ENCODE measurements at regions not wholly inside any gene's neighbourhood (a gene's known extent, or its start where the extent isn't known, plus 50 kb on each side); places are given as distances from the start of the nearest gene placed in this dataset.

GRCh38 chr13:90680826-90681225 is 666.7 kb upstream of the MIR17HG start:
- Histone ChIP-seq H3K9me3 (ENCODE audit: control insufficient read depth in 2 of 2, insufficient read depth in 1 of 2, low read length in 1 of 2) (no peaks in the 10 kb centered on the region), H3K4me3 (ENCODE audit: low read length in 2 of 2) (no peak overlapping the region), H3K4me1 (ENCODE audit: control insufficient read depth in 2 of 2, insufficient read depth in 2 of 2, low read length in 2 of 2) (no peaks in the 10 kb centered on the region), H3K36me3 (ENCODE audit: control insufficient read depth in 2 of 2, insufficient read depth in 2 of 2, low read length in 1 of 2) (no peaks in the 10 kb centered on the region), H3K27me3 (ENCODE audit: control insufficient read depth in 2 of 2, insufficient read depth in 1 of 2, low read length in 1 of 2) (no peaks in the 10 kb centered on the region), H3K27ac (ENCODE audit: low read depth in 1 of 2, low read length in 1 of 2) (no peak overlapping the region)
- DNase-seq (ENCODE audit: low read depth in 6 of 9, low spot score in 9 of 9) = no peak
- 63% methylated on average over 3 of the region's 3 CpGs for WGBS

GRCh38 chr13:90683711-90684131 is 663.8 kb upstream of the MIR17HG start:
- Histone ChIP-seq H3K27me3 (ENCODE audit: control insufficient read depth in 2 of 2, insufficient read depth in 1 of 2, low read length in 1 of 2) (no peaks in the 10 kb centered on the region), H3K36me3 (ENCODE audit: control insufficient read depth in 2 of 2, insufficient read depth in 2 of 2, low read length in 1 of 2) (no peaks in the 10 kb centered on the region), H3K4me3 (ENCODE audit: low read length in 2 of 2) (no peak overlapping the region), H3K4me1 (ENCODE audit: control insufficient read depth in 2 of 2, insufficient read depth in 2 of 2, low read length in 2 of 2) (no peaks in the 10 kb centered on the region), H3K9me3 (ENCODE audit: control insufficient read depth in 2 of 2, insufficient read depth in 1 of 2, low read length in 1 of 2) (no peaks in the 10 kb centered on the region), H3K27ac (ENCODE audit: low read depth in 1 of 2, low read length in 1 of 2) (no peak overlapping the region)
- 95% methylated on average over 6 of the region's 6 CpGs for whole genome bisulfite sequencing
- no peak for DNase-seq (ENCODE audit: low read depth in 6 of 9, low spot score in 9 of 9)

DNA sequence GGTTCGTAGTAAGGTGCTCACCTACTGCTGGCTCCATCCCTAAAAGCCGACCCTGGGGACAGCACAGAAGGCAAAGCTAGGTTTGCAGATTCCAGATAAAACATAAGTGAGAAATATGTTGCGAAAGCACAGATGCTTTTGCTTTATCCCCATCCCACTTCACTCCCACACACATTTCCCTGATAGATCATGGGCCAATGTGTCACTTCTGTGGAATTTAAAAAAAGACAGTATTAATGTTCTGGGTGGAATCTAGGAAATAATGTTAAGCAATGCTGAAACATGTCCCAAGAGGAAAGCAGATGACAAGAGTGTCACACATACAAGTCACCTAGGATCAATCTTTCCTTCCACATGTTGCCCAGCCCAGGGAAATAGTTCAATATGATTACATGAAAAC is 661.0 kb upstream of the MIR17HG start:
- WGBS = 92% methylated on average over 3 of the region's 3 CpGs
- Histone ChIP-seq H3K4me1 (ENCODE audit: control insufficient read depth in 2 of 2, insufficient read depth in 2 of 2, low read length in 2 of 2) (no peaks in the 10 kb centered on the region), H3K27ac (ENCODE audit: low read depth in 1 of 2, low read length in 1 of 2) (no peak overlapping the region), H3K27me3 (ENCODE audit: control insufficient read depth in 2 of 2, insufficient read depth in 1 of 2, low read length in 1 of 2) (no peaks in the 10 kb centered on the region), H3K9me3 (ENCODE audit: control insufficient read depth in 2 of 2, insufficient read depth in 1 of 2, low read length in 1 of 2) (no peaks in the 10 kb centered on the region), H3K36me3 (ENCODE audit: control insufficient read depth in 2 of 2, insufficient read depth in 2 of 2, low read length in 1 of 2) (no peaks in the 10 kb centered on the region), H3K4me3 (ENCODE audit: low read length in 2 of 2) (no peak overlapping the region)
- no peak for DNase-seq (ENCODE audit: low read depth in 6 of 9, low spot score in 9 of 9)

- no peak overlapping the region for H3K4me3 ChIP-seq (ENCODE audit: low read length in 2 of 2)
- 95% methylated on average over 3 of the region's 3 CpGs for WGBS
- H3K27me3 ChIP-seq (ENCODE audit: control insufficient read depth in 2 of 2, insufficient read depth in 1 of 2, low read length in 1 of 2) = no peaks in the 10 kb centered on the region
- no peak for DNase-seq (ENCODE audit: low read depth in 6 of 9, low spot score in 9 of 9)
- H3K27ac ChIP-seq (ENCODE audit: low read depth in 1 of 2, low read length in 1 of 2) = no peak overlapping the region
- no peaks in the 10 kb centered on the region for H3K4me1 ChIP-seq (ENCODE audit: control insufficient read depth in 2 of 2, insufficient read depth in 2 of 2, low read length in 2 of 2)
- no peaks in the 10 kb centered on the region for H3K36me3 ChIP-seq (ENCODE audit: control insufficient read depth in 2 of 2, insufficient read depth in 2 of 2, low read length in 1 of 2)
- H3K9me3 ChIP-seq (ENCODE audit: control insufficient read depth in 2 of 2, insufficient read depth in 1 of 2, low read length in 1 of 2) = no peaks in the 10 kb centered on the region
Observed at GRCh38 chr13:90689111-90689510, 658.4 kb upstream of the MIR17HG start.

DNA sequence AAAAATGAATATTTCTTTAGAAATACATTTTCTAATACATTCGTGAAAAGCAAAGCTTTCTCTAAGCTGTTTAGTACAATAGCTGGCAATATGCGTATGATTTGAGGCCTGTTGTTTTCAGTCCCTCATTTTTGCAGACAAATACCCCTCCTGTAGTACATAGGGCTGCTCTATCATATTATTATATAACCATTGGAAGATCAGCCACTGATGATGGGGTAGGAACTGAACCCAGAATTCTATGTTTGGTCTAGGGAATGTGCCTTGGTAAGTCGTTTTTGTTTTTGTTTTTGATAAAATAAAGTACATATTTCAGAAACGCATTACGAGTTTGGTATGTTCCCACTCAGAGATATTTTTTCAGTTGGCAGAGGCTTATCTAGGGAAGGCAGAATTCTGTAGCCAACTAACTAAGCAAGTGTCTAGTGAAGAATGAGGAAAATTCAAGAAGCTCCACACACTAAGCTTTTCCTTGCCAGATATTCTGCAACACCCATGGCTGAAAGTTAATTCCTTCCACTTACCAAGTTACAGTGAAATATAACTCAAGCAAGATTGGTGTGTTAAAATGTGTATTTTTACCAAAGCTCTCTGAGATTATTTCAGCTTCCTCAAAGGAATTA is 656.9 kb upstream of the MIR17HG start:
- H3K9me3 ChIP-seq (ENCODE audit: control insufficient read depth in 2 of 2, insufficient read depth in 1 of 2, low read length in 1 of 2) = no peaks in the 10 kb centered on the region
- H3K36me3 ChIP-seq (ENCODE audit: control insufficient read depth in 2 of 2, insufficient read depth in 2 of 2, low read length in 1 of 2) = no peaks in the 10 kb centered on the region
- no peak for DNase-seq (ENCODE audit: low read depth in 6 of 9, low spot score in 9 of 9)
- H3K27me3 ChIP-seq (ENCODE audit: control insufficient read depth in 2 of 2, insufficient read depth in 1 of 2, low read length in 1 of 2) = no peaks in the 10 kb centered on the region
- no peaks in the 10 kb centered on the region for H3K4me1 ChIP-seq (ENCODE audit: control insufficient read depth in 2 of 2, insufficient read depth in 2 of 2, low read length in 2 of 2)
- no peak overlapping the region for H3K27ac ChIP-seq (ENCODE audit: low read depth in 1 of 2, low read length in 1 of 2)
- no peak overlapping the region for H3K4me3 ChIP-seq (ENCODE audit: low read length in 2 of 2)
- WGBS = 92% methylated on average over 5 of the region's 5 CpGs

- Histone ChIP-seq H3K4me3 (ENCODE audit: low read length in 2 of 2) (no peak overlapping the region), H3K4me1 (ENCODE audit: control insufficient read depth in 2 of 2, insufficient read depth in 2 of 2, low read length in 2 of 2) (no peaks in the 10 kb centered on the region), H3K27me3 (ENCODE audit: control insufficient read depth in 2 of 2, insufficient read depth in 1 of 2, low read length in 1 of 2) (no peaks in the 10 kb centered on the region), H3K27ac (ENCODE audit: low read depth in 1 of 2, low read length in 1 of 2) (no peak overlapping the region), H3K36me3 (ENCODE audit: control insufficient read depth in 2 of 2, insufficient read depth in 2 of 2, low read length in 1 of 2) (no peaks in the 10 kb centered on the region), H3K9me3 (ENCODE audit: control insufficient read depth in 2 of 2, insufficient read depth in 1 of 2, low read length in 1 of 2) (no peaks in the 10 kb centered on the region)
- DNase-seq (ENCODE audit: low read depth in 6 of 9, low spot score in 9 of 9) = no peak
- 80% methylated on average over 1 of the region's 1 CpG for WGBS
Observed at GRCh38 chr13:90696254-90696653, 651.2 kb upstream of the MIR17HG start.

DNA sequence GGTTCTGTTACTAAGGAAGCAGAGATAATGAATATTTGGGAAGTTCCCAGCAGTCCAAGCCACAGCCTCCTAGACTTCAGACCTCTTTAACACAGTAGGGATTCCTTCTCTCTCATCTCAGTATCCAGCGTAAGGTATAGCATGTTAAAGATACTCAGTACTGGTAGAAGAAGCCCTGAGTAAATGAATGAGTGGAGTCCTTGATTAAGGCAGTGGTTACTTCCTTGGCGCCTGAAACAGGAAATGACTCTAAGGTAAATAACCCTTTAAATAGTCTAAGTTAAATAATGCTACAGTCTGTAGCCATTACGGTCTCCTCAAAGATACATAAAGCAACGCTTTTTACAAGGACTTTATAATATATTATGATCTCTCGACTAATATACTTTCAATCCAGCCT is 650.8 kb upstream of the MIR17HG start:
- Histone ChIP-seq H3K27ac (ENCODE audit: low read depth in 1 of 2, low read length in 1 of 2) (no peak overlapping the region), H3K36me3 (ENCODE audit: control insufficient read depth in 2 of 2, insufficient read depth in 2 of 2, low read length in 1 of 2) (no peaks in the 10 kb centered on the region), H3K4me3 (ENCODE audit: low read length in 2 of 2) (no peak overlapping the region), H3K4me1 (ENCODE audit: control insufficient read depth in 2 of 2, insufficient read depth in 2 of 2, low read length in 2 of 2) (no peaks in the 10 kb centered on the region), H3K27me3 (ENCODE audit: control insufficient read depth in 2 of 2, insufficient read depth in 1 of 2, low read length in 1 of 2) (no peaks in the 10 kb centered on the region), H3K9me3 (ENCODE audit: control insufficient read depth in 2 of 2, insufficient read depth in 1 of 2, low read length in 1 of 2) (no peaks in the 10 kb centered on the region)
- WGBS = 95% methylated on average over 5 of the region's 5 CpGs
- DNase-seq (ENCODE audit: low read depth in 6 of 9, low spot score in 9 of 9) = no peak

GRCh38 chr13:90700340-90700739 is 647.1 kb upstream of the MIR17HG start:
- H3K4me1 ChIP-seq (ENCODE audit: control insufficient read depth in 2 of 2, insufficient read depth in 2 of 2, low read length in 2 of 2) = no peaks in the 10 kb centered on the region
- H3K36me3 ChIP-seq (ENCODE audit: control insufficient read depth in 2 of 2, insufficient read depth in 2 of 2, low read length in 1 of 2) = no peaks in the 10 kb centered on the region
- no peak overlapping the region for H3K27ac ChIP-seq (ENCODE audit: low read depth in 1 of 2, low read length in 1 of 2)
- H3K9me3 ChIP-seq (ENCODE audit: control insufficient read depth in 2 of 2, insufficient read depth in 1 of 2, low read length in 1 of 2) = no peaks in the 10 kb centered on the region
- no peak overlapping the region for H3K4me3 ChIP-seq (ENCODE audit: low read length in 2 of 2)
- WGBS = 96% methylated on average over 1 of the region's 1 CpG
- DNase-seq (ENCODE audit: low read depth in 6 of 9, low spot score in 9 of 9) = no peak
- no peaks in the 10 kb centered on the region for H3K27me3 ChIP-seq (ENCODE audit: control insufficient read depth in 2 of 2, insufficient read depth in 1 of 2, low read length in 1 of 2)

- H3K27ac ChIP-seq (ENCODE audit: low read depth in 1 of 2, low read length in 1 of 2) = no peak overlapping the region
- no peaks in the 10 kb centered on the region for H3K4me1 ChIP-seq (ENCODE audit: control insufficient read depth in 2 of 2, insufficient read depth in 2 of 2, low read length in 2 of 2)
- WGBS = 93% methylated on average over 2 of the region's 2 CpGs
- no peak for DNase-seq (ENCODE audit: low read depth in 6 of 9, low spot score in 9 of 9)
- no peak overlapping the region for H3K4me3 ChIP-seq (ENCODE audit: low read length in 2 of 2)
- H3K27me3 ChIP-seq (ENCODE audit: control insufficient read depth in 2 of 2, insufficient read depth in 1 of 2, low read length in 1 of 2) = no peaks in the 10 kb centered on the region
- H3K36me3 ChIP-seq (ENCODE audit: control insufficient read depth in 2 of 2, insufficient read depth in 2 of 2, low read length in 1 of 2) = no peaks in the 10 kb centered on the region
- no peaks in the 10 kb centered on the region for H3K9me3 ChIP-seq (ENCODE audit: control insufficient read depth in 2 of 2, insufficient read depth in 1 of 2, low read length in 1 of 2)
Observed at GRCh38 chr13:90701264-90701663, 646.2 kb upstream of the MIR17HG start.

DNA sequence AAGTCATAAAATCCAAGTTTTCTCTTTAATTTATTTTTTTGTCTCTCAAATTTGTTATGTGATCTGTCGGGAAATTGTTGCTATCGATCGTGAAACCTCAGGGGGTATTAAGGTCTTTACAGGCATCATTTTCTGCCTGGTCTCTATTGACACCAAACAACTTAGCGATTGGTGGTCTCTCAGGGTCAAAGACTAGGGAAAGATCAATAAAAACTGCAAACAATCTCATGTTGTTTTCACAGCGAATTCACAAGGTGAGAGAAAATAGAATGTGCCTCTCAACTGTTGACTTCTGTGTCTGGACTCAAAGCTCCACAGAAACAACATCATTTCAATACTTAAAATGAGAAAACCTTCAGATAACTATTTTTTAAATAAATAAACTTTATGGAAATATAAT is 645.4 kb upstream of the MIR17HG start:
- no peaks in the 10 kb centered on the region for H3K4me1 ChIP-seq (ENCODE audit: control insufficient read depth in 2 of 2, insufficient read depth in 2 of 2, low read length in 2 of 2)
- no peaks in the 10 kb centered on the region for H3K27me3 ChIP-seq (ENCODE audit: control insufficient read depth in 2 of 2, insufficient read depth in 1 of 2, low read length in 1 of 2)
- no peak overlapping the region for H3K27ac ChIP-seq (ENCODE audit: low read depth in 1 of 2, low read length in 1 of 2)
- no peaks in the 10 kb centered on the region for H3K9me3 ChIP-seq (ENCODE audit: control insufficient read depth in 2 of 2, insufficient read depth in 1 of 2, low read length in 1 of 2)
- DNase-seq (ENCODE audit: low read depth in 6 of 9, low spot score in 9 of 9) = no peak
- WGBS = 93% methylated on average over 5 of the region's 5 CpGs
- H3K4me3 ChIP-seq (ENCODE audit: low read length in 2 of 2) = no peak overlapping the region
- no peaks in the 10 kb centered on the region for H3K36me3 ChIP-seq (ENCODE audit: control insufficient read depth in 2 of 2, insufficient read depth in 2 of 2, low read length in 1 of 2)

Data from thymus (tissue), 11 donors.